ENCODE measurements at regions not wholly inside any gene's neighbourhood (a gene's known extent, or its start where the extent isn't known, plus 50 kb on each side); places are given as distances from the start of the nearest gene placed in this dataset.

- DNase-seq (ENCODE audit: low spot score), result no peak
- Mint-ChIP-seq H3K4me3 (no peak overlapping the region), H3K27me3 (ENCODE audit: insufficient read depth) (peaks cover 11% of the 10 kb centered on the region), H3K36me3 (ENCODE audit: low read depth) (no peaks in the 10 kb centered on the region), H3K9me3 (no peaks in the 10 kb centered on the region), H3K27ac (no peak overlapping the region), H3K4me1 (ENCODE audit: low read depth) (no peaks in the 10 kb centered on the region)
- intact Hi-C loops (cut with micrococcal nuclease), result loop anchor here (10.0 kb wide), 1 partner anchor 673 kb away; no protein-coding TSS in a partner anchor
Observed at GRCh38 chr14:94691660-94692034, 78.3 kb downstream of the GSC start.

- DNase-seq (ENCODE audit: low spot score), result no peak
Observed at GRCh38 chr14:94690896-94691659, 78.8 kb downstream of the GSC start.

GRCh38 chr14:94690486-94690885 is 78.3 kb downstream of the SERPINA3 start:
- Mint-ChIP-seq H3K4me3 (no peak overlapping the region), H3K27ac (no peak overlapping the region), H3K36me3 (ENCODE audit: low read depth) (no peaks in the 10 kb centered on the region), H3K4me1 (ENCODE audit: low read depth) (no peaks in the 10 kb centered on the region), H3K27me3 (ENCODE audit: insufficient read depth) (peaks cover 11% of the 10 kb centered on the region), H3K9me3 (no peaks in the 10 kb centered on the region)
- no peak for DNase-seq (ENCODE audit: low spot score)
- intact Hi-C loops (cut with micrococcal nuclease), result loop anchor here (10.0 kb wide), 1 partner anchor 674 kb away; no protein-coding TSS in a partner anchor

More at GRCh38 chr14:94690896-94691659, 78.8 kb downstream of the GSC start:
- no peak overlapping the region for H3K27ac Mint-ChIP-seq
- no peaks in the 10 kb centered on the region for H3K4me1 Mint-ChIP-seq (ENCODE audit: low read depth)
- H3K36me3 Mint-ChIP-seq (ENCODE audit: low read depth), result no peaks in the 10 kb centered on the region
- H3K9me3 Mint-ChIP-seq, result no peaks in the 10 kb centered on the region
- no peak overlapping the region for H3K4me3 Mint-ChIP-seq
- intact Hi-C loops (cut with micrococcal nuclease), result loop anchor here (10.0 kb wide), 1 partner anchor 674 kb away; no protein-coding TSS in a partner anchor
- peaks cover 11% of the 10 kb centered on the region for H3K27me3 Mint-ChIP-seq (ENCODE audit: insufficient read depth)

- no peak overlapping the region for H3K4me3 Mint-ChIP-seq
- H3K36me3 Mint-ChIP-seq (ENCODE audit: low read depth), result no peaks in the 10 kb centered on the region
- no peaks in the 10 kb centered on the region for H3K9me3 Mint-ChIP-seq
- no peak for DNase-seq (ENCODE audit: low spot score)
- intact Hi-C loops (cut with micrococcal nuclease), result loop anchor here (2.0 to 10.0 kb wide), 3 partner anchors 59 to 675 kb away; no protein-coding TSS in a partner anchor
- H3K4me1 Mint-ChIP-seq (ENCODE audit: low read depth), result no peaks in the 10 kb centered on the region
- H3K27me3 Mint-ChIP-seq (ENCODE audit: insufficient read depth), result peaks cover 11% of the 10 kb centered on the region
- no peak overlapping the region for H3K27ac Mint-ChIP-seq
Observed at GRCh38 chr14:94689985-94690400, 77.8 kb downstream of the SERPINA3 start.

- Mint-ChIP-seq H3K36me3 (ENCODE audit: low read depth) (no peaks in the 10 kb centered on the region), H3K4me3 (no peak overlapping the region), H3K9me3 (no peaks in the 10 kb centered on the region), H3K4me1 (ENCODE audit: low read depth) (no peaks in the 10 kb centered on the region), H3K27me3 (ENCODE audit: insufficient read depth) (peaks cover 11% of the 10 kb centered on the region), H3K27ac (no peak overlapping the region)
- peak; percentile 16 for DNase-seq (ENCODE audit: low spot score)
- intact Hi-C loops (cut with micrococcal nuclease), result loop anchor here (2.0 to 5.0 kb wide), 2 partner anchors 59 to 508 kb away; no protein-coding TSS in a partner anchor
Observed at GRCh38 chr14:94689218-94689984, 77.2 kb downstream of the SERPINA3 start.

GRCh38 chr14:94686511-94687160 is 74.4 kb downstream of the SERPINA3 start:
- H3K4me3 Mint-ChIP-seq, result no peak overlapping the region
- intact Hi-C loops (cut with micrococcal nuclease), result loop anchor here (5.0 kb wide), 1 partner anchor 511 kb away; no protein-coding TSS in a partner anchor
- no peaks in the 10 kb centered on the region for H3K4me1 Mint-ChIP-seq (ENCODE audit: low read depth)
- no peaks in the 10 kb centered on the region for H3K36me3 Mint-ChIP-seq (ENCODE audit: low read depth)
- H3K27me3 Mint-ChIP-seq (ENCODE audit: insufficient read depth), result peaks cover 11% of the 10 kb centered on the region
- H3K9me3 Mint-ChIP-seq, result no peaks in the 10 kb centered on the region
- no peak overlapping the region for H3K27ac Mint-ChIP-seq
- no peak for DNase-seq (ENCODE audit: low spot score)

GRCh38 chr14:94685681-94686485 is 73.7 kb downstream of the SERPINA3 start:
- H3K36me3 Mint-ChIP-seq (ENCODE audit: low read depth), result no peaks in the 10 kb centered on the region
- H3K4me1 Mint-ChIP-seq (ENCODE audit: low read depth), result no peaks in the 10 kb centered on the region
- no peak overlapping the region for H3K4me3 Mint-ChIP-seq
- no peak overlapping the region for H3K27ac Mint-ChIP-seq
- no peaks in the 10 kb centered on the region for H3K9me3 Mint-ChIP-seq
- no peak for DNase-seq (ENCODE audit: low spot score)
- peaks cover 10% of the 10 kb centered on the region for H3K27me3 Mint-ChIP-seq (ENCODE audit: insufficient read depth)
- intact Hi-C loops (cut with micrococcal nuclease), result loop anchor here (5.0 kb wide), 1 partner anchor 511 kb away; no protein-coding TSS in a partner anchor

- Mint-ChIP-seq H3K4me1 (ENCODE audit: low read depth) (no peaks in the 10 kb centered on the region), H3K9me3 (no peaks in the 10 kb centered on the region), H3K36me3 (ENCODE audit: low read depth) (no peaks in the 10 kb centered on the region), H3K4me3 (no peak overlapping the region), H3K27me3 (ENCODE audit: insufficient read depth) (peaks cover 6% of the 10 kb centered on the region), H3K27ac (no peak overlapping the region)
- DNase-seq (ENCODE audit: low spot score), result no peak
- intact Hi-C loops (cut with micrococcal nuclease), result loop anchor here (5.0 kb wide), 1 partner anchor 512 kb away; no protein-coding TSS in a partner anchor
Observed at GRCh38 chr14:94685166-94685581, 73.0 kb downstream of the SERPINA3 start.

- H3K4me1 Mint-ChIP-seq (ENCODE audit: low read depth), result no peaks in the 10 kb centered on the region
- H3K27me3 Mint-ChIP-seq (ENCODE audit: insufficient read depth), result peaks cover 2% of the 10 kb centered on the region
- intact Hi-C loops (cut with micrococcal nuclease), result no loop called here
- no peak for DNase-seq (ENCODE audit: low spot score)
- H3K27ac Mint-ChIP-seq, result no peak overlapping the region
- H3K4me3 Mint-ChIP-seq, result no peak overlapping the region
- H3K9me3 Mint-ChIP-seq, result no peaks in the 10 kb centered on the region
- no peaks in the 10 kb centered on the region for H3K36me3 Mint-ChIP-seq (ENCODE audit: low read depth)
Observed at GRCh38 chr14:94682736-94683135, 70.5 kb downstream of the SERPINA3 start.

- H3K4me1 Mint-ChIP-seq (ENCODE audit: low read depth), result no peaks in the 10 kb centered on the region
- no peaks in the 10 kb centered on the region for H3K9me3 Mint-ChIP-seq
- DNase-seq (ENCODE audit: low spot score), result no peak
- no peak overlapping the region for H3K27ac Mint-ChIP-seq
- H3K36me3 Mint-ChIP-seq (ENCODE audit: low read depth), result no peaks in the 10 kb centered on the region
- H3K27me3 Mint-ChIP-seq (ENCODE audit: insufficient read depth), result peaks cover 2% of the 10 kb centered on the region
- intact Hi-C loops (cut with micrococcal nuclease), result no loop called here
- no peak overlapping the region for H3K4me3 Mint-ChIP-seq
Observed at GRCh38 chr14:94682061-94682516, 69.9 kb downstream of the SERPINA3 start.

GRCh38 chr14:94681300-94682060 is 69.3 kb downstream of the SERPINA3 start:
- Mint-ChIP-seq H3K27ac (no peak overlapping the region), H3K4me3 (no peak overlapping the region), H3K9me3 (no peaks in the 10 kb centered on the region), H3K36me3 (ENCODE audit: low read depth) (no peaks in the 10 kb centered on the region), H3K27me3 (ENCODE audit: insufficient read depth) (no peaks in the 10 kb centered on the region), H3K4me1 (ENCODE audit: low read depth) (no peaks in the 10 kb centered on the region)
- DNase-seq (ENCODE audit: low spot score), result no peak
- intact Hi-C loops (cut with micrococcal nuclease), result no loop called here
